HG02938 (cell line): ENCODE measurements at regions not wholly inside any gene's neighbourhood (a gene's known extent, or its start where the extent isn't known, plus 50 kb on each side); places are given as distances from the start of the nearest gene placed in this dataset.

Experiments used
- ATAC-seq: cut with Tn5 transposase; IDR thresholded peaks from one replicate; pipeline ENCODE4 v1.9.1; 2021; ENCODE audit warnings: mild to moderate bottlenecking, moderate library complexity; ENCODE audit not compliant: unreplicated experiment

DNA sequence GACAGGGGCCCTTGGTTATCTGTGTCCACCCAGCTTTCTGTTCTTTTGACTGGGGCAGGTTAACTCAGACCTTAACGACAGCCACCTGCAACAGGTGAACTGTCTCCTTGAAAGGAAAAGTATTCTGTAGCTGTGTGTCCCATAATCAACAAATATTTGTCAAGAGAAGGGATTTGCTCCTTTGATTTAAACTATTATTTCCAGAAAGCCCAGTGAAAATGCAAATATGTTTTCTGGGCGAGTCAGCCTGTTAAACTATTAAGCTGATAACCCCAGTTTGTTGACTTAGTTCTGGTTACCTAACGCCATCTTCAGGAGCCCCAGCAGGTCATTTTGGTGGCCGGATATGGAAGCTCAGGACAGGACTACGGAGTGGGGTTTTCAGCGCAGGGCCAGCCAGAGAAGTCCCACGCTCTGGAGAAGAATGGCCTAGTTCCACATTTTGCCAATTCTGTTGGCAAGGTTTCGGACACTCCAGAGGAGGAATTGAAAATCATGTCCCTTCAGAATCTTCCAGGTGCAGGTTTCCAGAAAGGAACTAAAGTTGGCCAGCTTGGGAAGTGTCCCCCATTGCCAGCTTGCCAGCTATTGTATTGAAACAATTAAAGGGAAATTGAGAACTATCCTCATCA, 54.5 kb downstream of the ADRA2A start:
- ATAC-seq = no peak

GRCh38 chr10:111137007-111137406, 60.2 kb downstream of the ADRA2A start:
- ATAC-seq = no peak

GRCh38 chr10:111137587-111137986, 60.8 kb downstream of the ADRA2A start:
- no peak for ATAC-seq

GRCh38 chr10:111138544-111138943, 61.7 kb downstream of the ADRA2A start:
- no peak for ATAC-seq

GRCh38 chr10:111139567-111139966, 62.7 kb downstream of the ADRA2A start:
- no peak for ATAC-seq

DNA sequence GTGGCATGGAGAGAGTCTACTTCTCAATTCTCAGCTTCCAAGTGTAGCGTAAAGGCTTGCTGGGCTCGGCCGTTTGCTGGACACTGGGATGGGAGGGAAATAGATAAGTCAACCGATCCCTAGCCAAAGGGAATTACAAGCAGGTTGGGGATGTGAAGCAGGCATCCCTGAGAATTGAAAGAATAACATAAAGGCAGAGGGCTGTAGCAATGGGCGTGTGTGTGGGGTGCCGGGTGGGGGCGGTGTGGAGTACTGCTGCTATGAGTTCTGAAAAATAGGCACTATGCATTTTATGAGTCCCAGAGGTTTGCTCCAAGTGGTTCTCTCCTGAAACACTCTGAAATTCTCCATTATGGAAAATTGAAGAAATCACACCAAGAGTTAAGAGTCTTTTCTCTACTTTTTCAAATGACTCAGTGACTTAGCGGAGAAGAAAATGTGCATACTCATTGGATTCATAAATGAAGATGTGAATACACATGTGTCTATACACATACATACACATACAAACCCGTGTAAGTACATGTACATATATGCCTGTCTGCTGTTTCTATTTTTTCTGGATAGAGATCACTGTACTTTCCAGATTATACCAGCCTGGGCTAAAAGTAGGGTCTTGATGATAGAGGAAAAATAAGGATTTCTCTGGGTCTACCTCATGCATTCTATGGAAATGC, 65.4 kb downstream of the ADRA2A start:
- ATAC-seq = no peak

- no peak for ATAC-seq
Observed at GRCh38 chr10:111146025-111146640, 69.3 kb downstream of the ADRA2A start.

DNA sequence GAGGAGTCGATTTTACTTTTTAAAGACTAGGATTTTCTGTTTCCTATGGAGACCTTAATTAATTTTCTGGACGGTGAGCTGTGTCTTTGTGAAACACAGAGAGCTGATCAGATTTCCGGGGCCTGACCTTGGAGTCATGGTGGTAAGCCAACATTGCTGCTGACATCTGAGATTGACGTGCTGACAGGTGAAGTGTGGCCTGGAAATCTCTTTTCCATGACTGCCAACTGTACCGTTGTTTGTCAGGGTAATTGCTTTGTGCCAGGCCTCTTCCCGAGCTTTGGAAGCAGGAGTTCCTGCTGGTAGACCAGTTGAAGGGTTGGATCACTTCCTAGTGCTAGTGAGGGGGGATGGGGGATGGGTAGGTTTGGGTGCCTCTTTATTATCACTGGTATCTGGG, 71.2 kb downstream of the ADRA2A start:
- ATAC-seq = no peak

DNA sequence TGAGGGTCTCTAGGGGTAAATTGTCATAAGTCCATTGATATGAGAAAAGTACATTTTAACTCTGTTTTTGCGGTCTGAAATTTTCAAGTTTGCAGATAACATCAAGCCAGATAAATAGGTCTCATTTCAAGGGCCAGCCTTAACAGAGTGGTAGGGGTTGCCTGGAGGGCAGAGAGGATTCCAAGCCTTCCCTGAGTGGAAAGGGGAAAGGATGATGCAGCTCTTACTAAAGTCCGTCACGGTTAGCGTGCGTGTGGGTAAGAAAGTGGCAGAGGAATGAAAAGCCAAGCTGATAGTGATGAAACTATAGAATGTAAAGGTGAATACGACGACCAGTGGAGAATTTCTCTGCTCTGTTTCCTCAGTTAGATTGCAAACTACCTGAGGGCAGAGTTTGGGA, 71.6 kb downstream of the ADRA2A start:
- ATAC-seq = no peak

GRCh38 chr10:111150691-111151090, 73.9 kb downstream of the ADRA2A start:
- ATAC-seq = no peak

DNA sequence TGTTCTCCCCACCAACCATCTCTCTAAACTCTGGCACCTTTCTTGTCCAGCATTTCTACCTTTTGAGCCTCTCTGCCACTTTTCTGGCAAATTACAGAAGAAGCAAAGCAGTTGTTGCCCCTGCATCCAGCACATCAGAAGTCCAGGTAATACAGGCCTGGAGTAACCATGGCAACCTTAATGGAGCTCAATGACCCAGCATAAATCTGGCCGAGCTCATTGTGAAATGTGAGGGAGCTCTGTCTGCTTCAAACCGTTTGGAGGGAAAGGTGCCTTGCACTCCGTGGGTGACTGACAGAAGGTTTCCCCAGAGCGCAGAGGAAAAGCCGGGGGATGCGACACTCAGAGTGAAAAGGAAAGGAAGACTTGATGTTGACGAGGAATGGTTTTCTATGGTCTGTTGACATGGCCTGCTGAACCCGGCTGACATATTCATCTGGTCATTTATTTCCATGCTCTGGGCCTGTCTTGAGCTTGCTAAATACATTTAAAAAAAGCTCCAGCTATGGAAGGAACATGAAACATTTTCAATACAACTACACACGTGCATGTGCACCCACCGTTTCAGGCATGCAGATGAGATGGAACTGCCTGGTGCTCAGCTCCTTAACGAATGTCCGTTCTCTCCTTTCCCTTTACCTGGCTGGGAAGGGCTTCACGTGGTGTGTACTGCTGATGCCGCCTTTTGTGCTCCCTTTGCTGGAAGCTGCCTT, 74.9 kb downstream of the ADRA2A start:
- ATAC-seq = no peak

DNA sequence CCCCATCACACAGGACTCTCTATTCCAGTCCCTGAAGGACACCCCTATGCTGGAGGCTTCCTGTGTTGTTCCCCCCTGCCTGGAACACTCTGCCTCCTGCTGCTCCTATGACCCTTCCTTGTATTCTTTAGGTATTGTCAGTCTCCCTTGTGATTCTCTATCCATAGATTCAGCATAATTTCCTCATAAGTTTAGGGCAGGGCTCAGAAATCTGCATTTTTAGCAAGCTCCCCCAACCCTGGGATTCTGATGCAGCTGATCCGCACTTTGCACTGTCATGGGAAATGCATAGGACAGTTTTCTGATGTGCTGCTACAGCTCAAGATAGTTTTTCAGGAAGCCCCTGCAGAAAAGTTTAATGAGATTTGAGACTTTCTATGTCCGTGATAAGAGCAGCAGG, 79.9 kb downstream of the ADRA2A start:
- ATAC-seq = no peak

GRCh38 chr10:111158595-111158994, 81.8 kb downstream of the ADRA2A start:
- no peak for ATAC-seq

DNA sequence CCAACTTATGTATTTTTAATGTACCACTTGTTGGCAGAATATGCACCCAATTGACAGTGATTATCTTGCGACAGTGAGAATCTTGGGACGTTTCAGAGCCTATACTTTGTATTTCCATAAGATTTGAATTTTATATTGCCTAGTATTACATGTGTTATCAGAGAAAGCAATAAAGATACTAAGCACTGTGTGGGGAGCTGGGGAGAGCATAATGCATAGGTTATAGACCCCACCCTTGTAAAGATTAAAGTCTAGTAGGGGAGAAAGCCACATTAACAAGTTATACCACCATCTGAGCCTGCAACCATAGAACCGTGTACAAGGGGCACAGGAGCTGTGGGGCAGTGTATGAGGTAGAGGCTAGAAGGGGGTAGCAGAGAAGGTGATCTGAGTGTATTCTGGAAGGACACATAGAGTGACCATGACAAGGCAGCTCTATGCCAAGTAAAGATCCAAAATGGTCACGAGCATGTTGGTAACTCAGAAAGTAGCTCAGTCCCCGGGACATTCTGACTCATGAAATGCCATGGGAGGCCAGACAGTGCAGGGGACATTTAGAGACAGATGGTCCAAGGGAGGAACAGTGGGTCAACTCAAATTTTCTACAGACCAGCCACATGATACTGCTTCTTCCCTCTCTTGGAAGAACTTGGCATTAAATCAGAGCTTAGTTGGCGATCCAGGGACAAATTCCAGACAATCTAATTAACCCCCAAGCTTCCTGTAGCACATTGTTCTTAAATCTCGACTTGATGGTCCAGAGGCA, 84.5 kb downstream of the ADRA2A start:
- no peak for ATAC-seq

- ATAC-seq = no peak
Observed at GRCh38 chr10:111171183-111171582, 94.4 kb downstream of the ADRA2A start.

GRCh38 chr10:111175787-111176186, 99.0 kb downstream of the ADRA2A start:
- no peak for ATAC-seq

DNA sequence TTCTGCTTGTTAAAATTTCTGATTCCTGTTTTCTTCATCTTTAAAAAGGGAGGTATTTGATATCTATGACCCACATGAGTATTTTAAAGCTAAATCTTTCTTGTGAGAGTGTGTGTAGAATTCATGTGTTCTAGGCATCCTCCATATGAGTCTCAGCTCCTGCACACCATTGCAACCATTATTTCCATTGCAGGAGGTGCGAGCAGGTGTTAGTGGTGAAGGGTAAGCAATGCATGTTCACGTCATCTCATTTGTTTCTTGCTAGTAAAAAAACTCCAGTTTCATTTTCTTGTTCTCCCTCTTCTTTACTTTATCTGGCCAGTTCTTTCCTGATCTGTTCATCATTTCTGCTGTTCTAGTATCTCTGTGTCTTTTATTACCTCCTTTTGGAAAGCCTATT, 100.5 kb downstream of the ADRA2A start:
- ATAC-seq = no peak

DNA sequence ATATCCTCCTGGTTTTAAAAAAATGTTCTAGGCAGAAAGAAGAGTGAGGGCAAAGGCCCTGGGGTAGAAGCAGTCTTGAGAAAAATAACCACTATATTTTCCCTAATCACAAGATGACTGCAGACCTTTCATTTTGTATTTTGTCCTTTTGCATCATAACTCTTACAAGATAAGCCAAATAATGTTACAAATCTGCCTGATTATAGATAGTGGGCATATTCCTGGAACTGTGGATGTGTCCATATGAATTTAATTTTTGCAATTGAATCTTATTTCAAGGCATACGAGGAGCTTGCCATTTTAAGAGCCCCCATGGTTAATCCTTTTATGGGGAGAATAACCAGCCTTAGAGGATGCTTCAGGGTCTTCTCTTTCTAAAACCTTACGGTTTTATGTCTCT, 102.7 kb downstream of the ADRA2A start:
- ATAC-seq = no peak

DNA sequence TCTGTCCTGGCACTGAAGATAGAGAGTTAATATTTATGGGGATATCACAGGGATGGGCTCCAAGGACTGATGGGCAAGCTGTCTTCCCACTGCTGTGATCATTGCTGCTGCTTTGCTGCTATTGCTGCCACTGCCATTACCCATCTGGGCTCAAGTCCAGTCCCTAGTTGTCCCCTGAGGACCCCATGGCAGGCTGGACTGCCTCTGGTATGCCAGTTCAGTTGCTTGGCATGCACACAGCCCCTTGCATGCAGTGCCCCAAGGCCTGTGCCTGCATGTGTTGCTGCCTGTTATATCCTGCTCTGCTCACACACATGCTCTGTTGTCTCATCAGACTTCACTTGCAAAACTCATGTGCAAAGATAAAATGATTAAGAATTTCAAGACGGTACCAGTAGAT, 109.5 kb downstream of the ADRA2A start:
- no peak for ATAC-seq

- ATAC-seq = no peak
Observed at GRCh38 chr10:111187096-111187495, 110.3 kb downstream of the ADRA2A start.

GRCh38 chr10:111199587-111199986, 122.8 kb downstream of the ADRA2A start:
- no peak for ATAC-seq
